Colon (tissue), 2 donors: ENCODE measurements at regions not wholly inside any gene's neighbourhood (a gene's known extent, or its start where the extent isn't known, plus 50 kb on each side); places are given as distances from the start of the nearest gene placed in this dataset.

ENCODE experiments used
- FAIRE-seq: peaks from 2 replicates; lab custom pipeline; 2012; peaks lifted over from hg19 to GRCh38; lab: Jason Lieb, UNC
- donor health status: control.
- donor health status: control.

DNA sequence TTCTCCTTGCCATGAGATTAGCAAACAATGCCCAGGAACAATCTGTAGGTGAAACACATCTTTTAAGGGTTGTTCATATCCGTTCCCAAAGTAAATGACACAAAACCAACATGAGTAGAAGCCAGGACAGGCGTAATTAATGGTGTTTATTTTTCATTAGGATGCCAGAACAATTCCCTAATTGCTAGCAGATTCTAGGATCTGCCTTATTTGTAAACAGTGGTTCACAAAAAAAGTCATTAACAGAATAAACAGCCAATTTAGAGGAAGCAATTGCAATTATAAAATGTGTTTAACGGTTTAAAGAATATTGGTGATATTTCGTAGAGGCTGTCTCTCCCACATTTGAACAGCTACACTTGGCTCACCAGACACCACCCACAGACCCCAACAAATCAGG is 250.6 kb upstream of the GPR26 start:
- FAIRE-seq, result no peak

DNA sequence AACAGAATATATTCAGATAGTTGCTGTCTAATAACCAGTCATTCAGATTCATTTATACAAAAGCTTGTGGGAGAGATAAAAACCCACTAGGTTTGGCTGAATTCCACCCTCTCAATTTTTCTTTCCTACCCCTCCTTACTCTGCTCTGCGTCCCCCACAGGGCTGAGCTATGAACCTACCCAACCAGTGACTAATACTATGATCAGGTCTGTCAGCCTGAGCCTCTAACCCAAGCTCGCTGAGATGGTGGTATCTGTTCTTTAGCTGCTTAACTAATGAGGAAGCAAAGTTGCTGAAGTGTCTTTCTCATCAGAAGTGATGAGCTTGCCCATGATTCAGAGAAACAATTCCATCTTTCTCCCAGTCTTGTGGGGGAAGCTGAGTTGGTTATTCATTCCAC is 248.7 kb upstream of the GPR26 start:
- no peak for FAIRE-seq

DNA sequence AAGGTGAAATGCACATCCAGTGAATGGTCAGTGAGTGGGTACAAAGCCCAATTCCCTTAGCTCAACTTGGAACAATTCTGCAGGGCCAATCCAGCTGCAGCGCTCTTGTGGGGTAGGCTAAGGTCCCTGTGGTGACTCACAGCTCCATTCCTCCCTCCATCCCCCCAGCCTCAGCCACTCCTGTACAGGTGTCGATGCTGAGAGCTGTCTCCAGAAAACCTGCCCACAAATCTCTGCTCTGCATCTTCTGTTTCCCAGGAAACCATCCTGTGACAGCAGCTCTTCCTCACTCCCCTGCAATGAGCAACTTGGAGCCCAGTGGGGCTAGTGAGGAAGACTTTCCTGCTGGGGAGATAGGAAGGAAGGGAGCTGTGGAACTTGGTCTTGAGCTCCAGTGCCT is 244.7 kb upstream of the GPR26 start:
- FAIRE-seq, result no peak

DNA sequence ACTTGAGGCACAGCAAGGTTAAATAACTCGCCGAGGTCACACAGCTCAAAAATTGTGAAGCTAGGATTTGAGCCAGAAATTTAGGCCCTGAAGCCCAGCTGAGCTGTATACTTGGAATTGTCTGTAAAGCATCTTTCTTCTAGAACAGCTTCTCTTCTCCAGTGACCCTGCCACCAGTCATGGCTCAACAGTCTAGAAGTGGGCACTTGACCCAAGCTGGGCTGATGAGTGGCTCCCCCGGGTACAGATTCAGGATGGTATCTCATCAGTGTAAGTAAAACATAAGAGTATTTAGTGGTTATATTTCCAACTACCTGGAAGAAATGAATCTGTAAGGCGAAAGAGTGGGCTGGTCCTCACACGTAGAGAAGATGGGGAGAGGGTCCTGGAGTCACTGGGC is 243.9 kb upstream of the GPR26 start:
- FAIRE-seq, result no peak

DNA sequence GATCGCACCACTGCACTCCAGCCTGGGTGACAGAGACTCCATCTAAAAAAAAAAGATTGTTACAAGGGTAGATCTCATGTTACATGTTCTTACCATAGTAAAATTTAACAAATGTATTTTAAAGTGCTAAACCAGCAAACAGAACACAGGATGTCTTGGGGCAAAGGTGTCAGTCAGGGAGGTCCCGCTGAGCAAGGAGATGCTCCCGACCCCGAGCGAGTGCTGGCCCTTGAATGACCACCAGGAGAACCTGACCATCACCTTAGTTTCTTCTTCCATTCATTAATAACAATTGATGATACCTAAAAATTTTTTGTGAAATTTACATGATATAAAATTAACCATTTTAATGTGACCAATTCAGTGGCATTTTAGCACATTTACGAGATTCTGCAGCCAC is 241.6 kb upstream of the GPR26 start:
- FAIRE-seq, result no peak

DNA sequence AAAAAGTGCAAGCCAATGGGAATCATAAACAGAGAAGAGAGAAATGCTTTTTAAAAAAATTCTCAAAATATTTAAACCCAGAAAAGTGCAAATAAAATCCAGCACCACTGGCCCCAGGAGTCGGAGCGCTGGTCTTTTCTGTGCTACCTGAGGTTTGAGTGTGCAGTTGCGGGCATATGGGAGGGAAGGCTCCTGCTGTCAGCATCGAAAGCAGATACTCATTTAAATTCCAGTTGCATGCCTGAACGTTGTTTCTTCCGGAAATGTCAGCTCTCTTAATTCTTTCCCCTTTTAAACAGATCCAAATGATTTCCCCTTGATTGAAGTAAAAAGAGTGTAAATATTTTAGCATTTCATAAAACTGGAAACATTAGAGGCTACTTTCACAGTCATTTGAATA is 240.5 kb upstream of the GPR26 start:
- FAIRE-seq, result no peak

DNA sequence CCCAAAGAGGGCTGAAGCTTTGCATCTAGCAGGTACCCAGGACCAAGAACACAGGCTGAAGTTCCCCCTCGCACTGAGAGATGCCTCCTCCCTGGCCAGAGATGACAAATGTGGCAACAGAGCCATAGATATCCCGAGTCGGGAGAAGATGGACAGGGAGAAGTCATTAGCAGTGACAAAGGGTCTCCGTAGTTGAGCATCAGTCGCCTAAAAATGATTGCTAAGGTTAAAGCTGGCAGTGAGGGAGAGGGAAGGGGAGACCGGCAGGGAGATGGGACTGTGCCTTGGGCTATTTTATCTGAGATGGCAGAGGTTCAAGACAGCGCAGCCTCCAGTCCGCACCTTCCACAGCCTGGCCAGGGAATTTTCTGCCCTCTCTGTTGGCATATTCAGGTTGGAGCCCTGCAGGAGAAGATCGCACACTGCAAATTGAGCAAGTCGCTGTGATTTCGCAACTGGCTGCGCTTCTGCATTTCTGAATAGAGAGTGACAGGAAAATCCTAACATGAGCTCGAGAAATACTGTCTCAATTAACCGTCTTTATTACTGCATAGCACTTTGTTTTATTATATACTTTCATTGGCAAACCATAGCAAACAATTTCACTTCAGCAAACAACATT is 238.9 kb upstream of the GPR26 start:
- no peak for FAIRE-seq

DNA sequence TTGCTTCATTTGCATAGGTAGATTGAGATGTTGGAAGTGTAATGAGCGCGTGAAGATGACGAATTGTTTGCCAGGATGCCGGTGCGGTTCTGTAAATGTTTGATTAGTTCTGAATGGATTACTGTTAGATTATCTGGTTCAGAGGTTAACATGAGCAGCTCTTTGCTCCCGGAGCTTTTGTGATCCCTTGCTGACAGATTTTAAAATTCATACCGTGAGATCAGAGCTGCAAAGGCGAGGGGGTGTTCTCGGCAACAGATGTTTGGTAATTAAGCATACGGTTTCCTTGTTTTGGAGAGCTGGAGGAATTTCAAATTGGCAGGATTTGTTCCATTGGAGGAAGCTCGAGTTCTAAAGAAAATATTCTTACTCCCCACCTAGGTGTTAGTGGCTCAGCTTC is 237.8 kb upstream of the GPR26 start:
- no peak for FAIRE-seq

DNA sequence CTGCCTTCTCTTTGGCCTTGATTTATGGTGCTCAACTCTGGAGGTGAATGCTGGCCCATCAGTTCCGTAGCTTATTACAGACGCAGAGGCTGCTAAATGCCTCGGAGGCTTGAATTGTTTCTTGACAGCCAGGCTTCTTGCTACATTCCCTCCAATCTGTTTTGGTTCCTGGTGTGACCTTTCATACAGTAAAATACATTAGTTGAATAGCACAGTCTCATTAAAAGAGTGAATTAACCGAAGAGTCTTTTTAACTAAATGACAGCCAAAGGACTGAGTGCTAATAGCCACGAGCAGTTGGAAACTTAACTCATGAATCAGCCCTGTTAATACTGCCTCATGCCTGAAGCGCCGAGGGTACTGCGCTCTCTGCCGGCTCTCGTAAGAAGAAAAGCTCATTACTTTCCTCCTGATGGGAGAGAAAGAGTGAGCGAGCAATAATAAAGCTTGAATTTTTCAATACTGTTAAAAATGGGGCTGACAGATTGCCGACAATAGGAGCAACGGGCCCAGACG is 236.4 kb upstream of the GPR26 start:
- no peak for FAIRE-seq

DNA sequence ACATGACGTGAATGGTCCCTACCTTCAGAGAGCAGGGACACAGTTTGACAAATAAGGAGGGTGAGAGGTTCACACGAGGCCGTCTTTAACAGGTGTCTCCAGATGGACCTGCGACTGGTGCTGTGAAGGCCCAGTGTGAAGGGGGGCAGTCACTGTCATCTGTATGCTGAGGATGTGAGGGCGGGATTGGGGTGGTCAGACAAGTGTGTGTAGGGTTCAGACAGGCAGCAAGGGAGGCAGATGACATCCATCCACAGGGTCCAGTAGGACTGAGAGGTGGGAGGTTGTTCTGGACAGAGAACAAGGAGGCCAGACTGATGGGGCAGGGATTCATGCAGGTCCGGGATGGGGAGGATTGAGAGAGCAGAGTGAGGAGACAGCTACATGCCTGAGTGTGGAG is 232.6 kb upstream of the GPR26 start:
- no peak for FAIRE-seq

DNA sequence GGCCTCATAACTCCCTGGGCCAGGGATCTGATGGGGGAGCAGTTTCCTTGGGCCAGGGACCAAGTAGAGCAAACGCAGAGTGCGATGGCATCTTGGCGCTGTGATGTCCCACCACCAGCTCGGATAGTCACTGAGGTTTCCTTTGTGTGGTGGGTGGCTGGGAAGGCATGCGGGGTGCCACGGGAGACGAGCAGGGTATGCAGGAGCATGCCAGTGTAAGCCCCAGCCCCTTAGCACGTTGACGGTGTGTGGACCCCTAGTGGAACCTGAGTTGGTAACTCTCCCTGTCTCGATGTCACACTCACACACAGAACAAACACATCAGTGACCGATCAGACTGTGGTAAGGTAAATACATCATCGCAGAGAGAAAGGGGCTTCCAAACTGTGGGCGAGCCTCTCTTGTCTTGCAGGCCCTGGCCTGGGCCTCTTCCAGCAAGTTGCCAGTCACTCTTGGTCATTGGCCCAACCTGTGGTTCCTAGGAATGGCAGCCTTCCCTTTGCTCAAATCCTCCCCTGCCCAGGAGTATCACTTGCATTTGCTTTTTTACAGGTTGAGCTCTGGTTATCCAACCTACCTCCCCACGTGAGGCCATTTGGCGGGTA is 231.6 kb upstream of the GPR26 start:
- no peak for FAIRE-seq

DNA sequence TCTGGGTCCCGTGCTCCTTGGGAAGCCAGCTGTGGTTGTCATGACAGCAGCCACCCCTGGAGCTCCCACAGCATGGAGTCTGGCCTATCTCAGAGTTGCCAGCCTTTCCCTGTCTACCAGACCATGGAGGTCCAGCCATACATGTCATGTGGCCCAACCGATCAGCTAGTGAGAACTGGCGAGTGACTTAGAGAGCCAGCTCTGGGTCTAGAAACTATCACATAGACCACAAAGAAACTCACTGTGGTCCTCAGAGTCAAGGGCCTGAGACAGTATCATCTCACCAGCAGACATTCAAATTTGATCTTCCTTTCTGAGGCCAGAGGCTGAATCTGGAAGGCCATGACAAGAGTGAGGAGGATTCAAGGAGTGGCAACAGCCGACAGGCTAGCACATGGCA is 223.3 kb upstream of the GPR26 start:
- FAIRE-seq, result no peak

DNA sequence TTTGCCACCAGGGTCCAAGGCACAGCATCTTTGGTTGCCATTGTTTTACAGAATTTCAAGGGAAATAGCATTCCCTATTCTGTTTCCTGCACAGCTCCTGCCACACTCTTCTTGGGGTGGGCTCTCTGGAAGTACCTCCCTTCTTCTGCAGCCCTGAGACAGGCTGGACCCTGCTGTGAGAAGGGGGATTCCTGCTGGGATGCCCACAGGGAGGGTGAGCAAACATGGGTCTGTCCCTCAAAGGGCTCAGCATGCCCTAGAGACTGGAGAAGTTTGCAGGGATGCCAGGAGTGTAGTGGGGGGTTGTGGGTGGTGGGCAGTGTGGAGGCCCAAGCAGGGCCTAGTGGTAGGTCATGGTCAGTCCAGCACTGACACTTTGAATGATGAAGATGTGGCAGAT is 222.2 kb upstream of the GPR26 start:
- FAIRE-seq, result no peak

DNA sequence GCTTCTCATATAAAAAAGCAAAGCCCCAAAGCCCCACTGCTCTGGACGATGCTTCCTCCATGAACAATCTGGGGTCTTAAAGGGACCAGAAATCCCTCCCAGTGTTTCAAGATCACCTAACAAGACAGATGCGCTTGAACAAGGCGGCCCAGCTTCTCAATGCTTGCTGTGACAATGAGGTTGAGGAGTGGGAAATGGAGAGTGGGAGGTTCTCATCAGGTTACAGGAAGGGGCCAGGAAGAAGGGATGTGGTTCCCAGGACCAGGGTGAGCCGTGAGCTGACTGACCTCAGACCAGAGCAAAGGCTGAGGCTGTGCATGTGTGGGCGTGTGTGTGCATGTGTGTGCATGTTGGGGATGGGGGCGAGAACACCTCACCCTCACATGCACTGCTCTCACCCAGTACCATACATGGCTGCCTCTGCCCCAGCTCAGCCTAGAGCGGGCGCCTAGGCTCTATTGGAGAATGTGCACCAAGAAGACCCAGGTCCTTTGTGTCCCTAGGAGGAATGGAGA is 220.8 kb upstream of the GPR26 start:
- no peak for FAIRE-seq

DNA sequence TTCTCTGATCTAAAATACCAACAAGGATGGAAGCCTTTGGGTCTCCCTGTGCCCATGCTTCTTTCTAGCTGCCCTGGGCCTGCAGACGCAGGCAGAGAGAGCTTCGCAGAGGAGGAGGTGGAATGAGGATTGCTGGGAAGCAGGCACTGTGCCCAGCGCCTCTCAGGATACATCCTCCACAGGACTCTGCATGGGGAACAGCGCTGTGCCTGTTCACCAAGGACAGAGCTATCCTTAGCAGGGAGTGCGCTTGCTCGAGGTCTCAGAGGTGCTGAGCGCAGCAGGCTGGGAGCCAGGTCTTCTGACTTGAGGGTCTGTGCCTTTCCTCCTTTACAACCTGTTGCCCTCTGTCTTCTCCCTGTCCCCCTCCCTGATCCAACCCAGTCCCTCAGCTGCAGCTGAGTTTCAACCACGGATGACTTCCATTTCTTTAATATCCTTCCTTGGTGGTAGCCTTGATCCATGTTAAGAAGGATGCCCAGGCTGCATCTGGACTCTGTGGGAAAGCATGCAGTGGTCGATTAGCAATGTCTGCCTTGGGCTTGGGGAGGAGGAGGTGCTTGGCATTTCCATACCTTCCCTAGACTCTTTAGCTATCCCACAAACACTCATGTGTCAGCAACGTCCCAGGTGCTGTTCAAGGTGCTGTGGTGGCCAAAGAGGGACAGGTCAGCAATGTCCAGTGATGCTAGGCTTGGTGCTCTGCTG is 219.6 kb upstream of the GPR26 start:
- FAIRE-seq, result no peak

DNA sequence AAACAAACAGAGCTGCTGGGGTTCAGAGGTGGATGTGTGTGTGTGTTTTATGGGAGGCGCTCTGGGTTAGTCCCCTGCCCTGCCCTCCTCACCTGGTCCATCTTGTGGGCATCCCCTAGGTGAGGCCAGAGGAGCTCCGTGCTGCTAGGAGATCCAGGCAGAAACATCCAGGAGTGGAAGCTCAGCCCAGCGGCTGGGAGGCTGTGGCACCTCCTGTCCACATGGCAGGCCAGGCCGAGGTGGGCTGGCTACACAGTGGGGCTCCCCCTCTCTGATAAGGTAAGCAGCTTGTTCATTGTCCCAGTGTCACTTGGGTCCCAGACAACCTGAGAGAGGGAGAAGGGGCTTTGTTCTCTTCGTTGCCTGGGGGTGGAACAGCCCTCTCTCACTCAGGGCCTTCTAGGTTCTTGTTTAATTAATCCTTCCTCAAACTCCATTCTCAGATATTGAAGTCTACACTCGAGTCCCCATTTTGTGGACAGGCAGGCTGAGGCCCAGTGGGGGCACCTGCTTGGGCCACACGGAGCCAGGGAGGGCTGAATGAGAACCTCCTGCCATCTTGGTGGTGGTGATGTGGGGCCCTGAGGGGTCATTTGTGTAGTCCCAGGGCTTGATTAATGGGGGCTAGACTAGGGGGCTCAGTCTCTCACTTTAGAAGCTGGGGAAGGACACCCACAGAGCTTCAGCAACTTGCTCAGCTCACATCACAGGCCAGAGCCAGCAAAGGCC is 216.8 kb upstream of the GPR26 start:
- FAIRE-seq, result no peak

DNA sequence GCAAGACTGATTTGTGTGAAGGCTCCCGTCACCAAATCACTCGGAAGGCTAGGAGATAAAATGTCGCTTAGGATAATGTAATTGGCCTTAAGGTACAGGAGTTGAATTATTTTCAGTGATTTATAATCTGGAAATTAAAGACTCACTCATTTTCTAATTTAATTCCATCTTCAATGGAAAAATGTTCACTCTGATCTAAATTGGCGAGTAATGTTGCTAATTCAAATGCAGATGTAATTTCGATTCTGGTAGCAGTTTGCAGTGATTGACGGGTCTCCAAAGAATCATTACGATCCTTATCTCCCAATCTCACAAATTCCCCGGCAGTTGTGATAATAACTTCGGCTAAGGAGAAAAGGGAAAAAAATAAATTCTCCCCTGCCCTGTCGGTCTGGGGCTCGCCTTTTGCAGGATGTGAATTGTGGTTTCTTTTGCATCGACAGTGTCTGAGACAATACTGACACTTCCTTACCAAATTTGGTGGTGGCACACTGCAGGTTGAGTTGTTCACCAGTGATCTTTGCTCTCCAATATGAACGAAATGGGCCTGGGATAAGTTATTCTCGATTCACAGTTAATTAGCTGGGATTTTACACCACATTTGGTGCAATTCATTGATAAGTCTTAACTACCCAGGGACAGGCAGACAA is 215.1 kb upstream of the GPR26 start:
- FAIRE-seq, result no peak

DNA sequence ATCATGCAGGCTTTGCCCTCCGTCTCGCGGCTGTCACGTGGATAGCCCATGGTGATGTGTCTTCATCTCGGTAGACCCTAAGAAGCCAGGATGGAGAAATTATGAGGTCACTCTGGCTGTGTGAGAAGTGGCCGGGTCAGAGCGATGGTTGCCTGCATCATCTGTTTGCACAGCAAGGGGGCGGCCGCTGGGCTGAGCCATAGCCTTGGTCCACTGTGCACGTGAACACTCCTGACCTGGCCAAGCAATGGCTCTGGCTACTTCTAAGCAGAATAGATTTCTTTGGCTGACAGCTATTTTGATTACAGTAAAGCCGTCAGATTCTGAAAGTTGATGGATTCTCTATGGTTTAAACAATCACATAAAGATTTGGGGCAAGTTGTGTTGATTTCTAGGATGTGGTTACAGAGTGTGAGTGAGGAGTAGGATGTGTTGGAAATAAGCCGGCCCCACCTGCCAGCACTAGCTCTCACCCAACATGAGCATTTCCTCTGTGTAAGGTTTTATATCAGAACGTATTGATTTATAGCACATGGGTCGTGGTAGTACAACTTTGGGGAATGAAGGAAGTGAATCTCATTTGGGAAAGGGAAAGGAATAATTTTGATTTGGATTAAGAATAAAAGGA is 214.4 kb upstream of the GPR26 start:
- FAIRE-seq, result no peak

DNA sequence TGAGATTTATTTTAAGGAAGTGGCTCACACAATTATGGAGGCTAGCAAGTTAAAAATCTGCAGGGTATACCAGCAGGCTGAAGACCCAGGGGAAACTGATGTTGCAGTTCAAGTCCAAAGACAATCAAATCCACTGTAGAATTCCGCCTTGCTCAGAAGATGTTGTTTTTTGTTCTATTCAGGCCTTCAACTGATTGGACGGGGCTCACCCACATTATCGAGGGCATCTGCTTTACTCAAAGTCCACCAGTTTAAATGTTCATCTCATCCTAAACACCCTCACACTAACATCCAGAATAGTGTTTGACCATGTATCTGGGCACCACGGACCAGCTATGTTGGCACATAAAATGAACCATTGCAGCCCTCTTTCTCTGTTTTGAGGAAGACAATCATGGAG is 211.2 kb upstream of the GPR26 start:
- FAIRE-seq, result no peak

DNA sequence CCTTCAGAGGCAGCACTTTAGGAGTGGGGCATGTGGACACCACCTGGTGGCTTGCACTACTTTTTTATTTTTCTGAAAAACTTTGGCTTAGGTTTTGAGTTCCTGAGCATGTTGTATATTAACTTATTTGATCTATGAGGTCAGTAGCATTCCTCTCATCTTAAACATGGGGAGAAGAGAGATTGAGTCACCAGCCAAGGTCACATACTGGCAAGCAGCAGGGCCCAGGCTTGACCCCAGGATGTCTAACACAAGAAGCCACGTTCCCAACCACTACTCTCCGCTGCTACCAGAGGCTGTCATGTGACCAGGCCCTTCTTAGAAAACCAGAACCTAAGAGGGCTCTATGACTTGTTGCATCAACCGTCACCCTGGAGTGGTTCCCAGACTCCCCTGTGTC is 210.3 kb upstream of the GPR26 start:
- FAIRE-seq, result no peak

DNA sequence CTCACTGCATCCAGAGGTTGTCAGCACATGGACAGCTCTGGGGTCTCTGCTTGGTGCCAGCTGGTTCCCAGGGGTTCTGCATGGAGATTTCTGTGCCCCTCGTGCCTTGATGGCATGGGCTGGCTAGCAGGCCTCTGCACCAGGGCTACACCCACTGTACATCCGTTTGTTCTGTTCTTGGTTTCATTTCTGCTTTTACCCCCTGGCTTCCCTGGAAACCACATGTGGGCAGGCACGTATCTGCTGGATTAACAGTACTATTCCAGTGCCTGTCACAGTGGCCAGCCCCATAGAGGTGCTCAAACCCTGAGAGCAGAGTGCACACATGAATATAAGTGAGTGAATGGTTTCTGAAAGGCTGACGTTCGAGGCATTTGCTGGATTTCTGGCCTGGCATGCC is 207.2 kb upstream of the GPR26 start:
- FAIRE-seq, result no peak
